H1 (cell line): ENCODE measurements at regions not wholly inside any gene's neighbourhood (a gene's known extent, or its start where the extent isn't known, plus 50 kb on each side); places are given as distances from the start of the nearest gene placed in this dataset.

Source experiments
- CTCF ChIA-PET: fragments of 300-600 bp; sonication (Branson Sonifier 250); formaldehyde crosslinking; loops from one replicate; lab custom pipeline; 2021; ENCODE audit not compliant: partially characterized antibody; lab: Charles Lee
- POLR2A ChIA-PET: fragments of 300-600 bp; sonication (Branson Sonifier 250); formaldehyde crosslinking; loops from one replicate; lab custom pipeline; 2021; ENCODE audit warnings: inconsistent platforms; ENCODE audit not compliant: partially characterized antibody; lab: Charles Lee
- DNase-seq, 2 experiments: peaks; one replicate each; pipeline versions ENCODE4 v3.0.0 to v3.0.0-alpha.2; 2010 to 2022; ENCODE audit warnings: low spot score in 2 of 2, low read depth in 1 of 2, mixed read lengths in 1 of 2
- FAIRE-seq: peaks from 2 replicates; lab custom pipeline; 2011; peaks lifted over from hg19 to GRCh38; lab: Jason Lieb, UNC
- H2AFZ ChIP-seq: 2 replicates; pipeline ENCODE4 v1.8.1; 2012; ENCODE audit warnings: low read length, inconsistent platforms
- H2AK5ac ChIP-seq: 2 replicates; pipeline ENCODE4 v1.6.1; 2013; ENCODE audit warnings: low read depth, low read length
- H2BK120ac ChIP-seq: replicated peaks from 2 replicates; pipeline ENCODE3; 2013; ENCODE audit warnings: low read depth, low read length, inconsistent platforms
- H2BK12ac ChIP-seq: 2 replicates; pipeline ENCODE4 v1.6.1; 2013; ENCODE audit warnings: low read depth, low read length
- H2BK15ac ChIP-seq: 2 replicates; pipeline ENCODE4 v1.6.1; 2013; ENCODE audit warnings: low read length
- H2BK20ac ChIP-seq: 2 replicates; pipeline ENCODE4 v1.6.1; 2013; ENCODE audit warnings: low read length
- H2BK5ac ChIP-seq: 2 replicates; pipeline ENCODE4 v1.6.1; 2013; ENCODE audit warnings: low read depth, low read length
- H3K14ac ChIP-seq: 2 replicates; pipeline ENCODE4 v1.6.1; 2013; ENCODE audit warnings: inconsistent platforms; ENCODE audit not compliant: insufficient read length
- H3K18ac ChIP-seq: 2 replicates; pipeline ENCODE4 v1.6.1; 2013; ENCODE audit warnings: low read length; ENCODE audit errors: extremely low read depth
- H3K23ac ChIP-seq: 2 replicates; pipeline ENCODE4 v1.6.1; 2013; ENCODE audit warnings: inconsistent platforms; ENCODE audit not compliant: insufficient read length
- H3K23me2 ChIP-seq: 2 replicates; pipeline ENCODE4 v1.6.1; 2013; ENCODE audit warnings: low read depth, low read length
- H3K27ac ChIP-seq: 2 replicates; pipeline ENCODE4 v1.6.1; 2011; ENCODE audit warnings: low read depth, low read length, inconsistent platforms
- H3K27me3 ChIP-seq, 4 experiments: replicated peaks in 1 of 4; 1 replicate in 1 of 4; 2 replicates in 3 of 4; pipeline versions ENCODE4 v1.6.1 to v1.8.1; 2011 to 2013; ENCODE audit warnings: low read length in 3 of 4, mild to moderate bottlenecking in 3 of 4, inconsistent platforms in 2 of 4, mixed read lengths in 2 of 4, moderate library complexity in 1 of 4; ENCODE audit not compliant: control insufficient read depth in 3 of 4, insufficient read depth in 3 of 4; ENCODE audit errors: extremely low read depth in 1 of 4
- H3K36me3 ChIP-seq, 4 experiments: 2 replicates each; pipeline versions ENCODE4 v1.6.1 to v1.8.1; 2011 to 2013; ENCODE audit warnings: mild to moderate bottlenecking in 4 of 4, low read length in 3 of 4, moderate library complexity in 2 of 4, control low read depth in 1 of 4, inconsistent platforms in 1 of 4; ENCODE audit not compliant: insufficient read depth in 4 of 4, control insufficient read depth in 2 of 4
- H3K4ac ChIP-seq: replicated peaks from 2 replicates; pipeline ENCODE3; 2013; ENCODE audit warnings: low read length, low read depth, mixed read lengths, inconsistent platforms; ENCODE audit not compliant: insufficient read length
- H3K4me1 ChIP-seq, 4 experiments: replicated peaks in 1 of 4; 1 replicate in 1 of 4; 2 replicates in 3 of 4; pipeline versions ENCODE4 v1.6.1 to v1.8.1; 2011 to 2013; ENCODE audit warnings: low read length in 3 of 4, inconsistent platforms in 2 of 4, mixed read lengths in 1 of 4; ENCODE audit not compliant: insufficient read depth in 4 of 4, control insufficient read depth in 3 of 4
- H3K4me2 ChIP-seq, 2 experiments: 2 replicates each; pipeline versions ENCODE4 v1.6.1 to v1.8.1; 2011 to 2013; ENCODE audit warnings: low read depth in 2 of 2, low read length in 2 of 2, control low read depth in 1 of 2, inconsistent platforms in 1 of 2, mild to moderate bottlenecking in 1 of 2; ENCODE audit not compliant: insufficient read depth in 1 of 2
- H3K4me3 ChIP-seq, 4 experiments: fragments of 200-600, 300-600 bp in 1 of 4; sonication (generic), shearing (Covaris generic), sonication (Bioruptor Twin) in 1 of 4; 2 replicates each; pipeline versions ENCODE4 v1.5.1 to v1.8.1; 2011 to 2016; ENCODE audit warnings: low read length in 4 of 4, low read depth in 3 of 4, control low read depth in 2 of 4, inconsistent platforms in 2 of 4, mild to moderate bottlenecking in 2 of 4, mixed read lengths in 1 of 4, moderate library complexity in 1 of 4; ENCODE audit not compliant: insufficient read depth in 2 of 4; ENCODE audit errors: extremely low read depth in 1 of 4
- H3K56ac ChIP-seq: replicated peaks from 2 replicates; pipeline ENCODE3; 2013; ENCODE audit warnings: low read depth, mild to moderate bottlenecking, mixed read lengths, low read length, inconsistent platforms; ENCODE audit not compliant: insufficient read length
- H3K79me1 ChIP-seq: 2 replicates; pipeline ENCODE4 v1.6.1; 2013; ENCODE audit warnings: low read depth, low read length, control low read depth
- H3K79me2 ChIP-seq, 2 experiments: 2 replicates each; pipeline versions ENCODE4 v1.6.1 to v1.8.1; 2012 to 2013; ENCODE audit warnings: low read length in 2 of 2, mild to moderate bottlenecking in 2 of 2, inconsistent platforms in 1 of 2; ENCODE audit not compliant: insufficient read depth in 2 of 2, control insufficient read depth in 1 of 2
- H3K9ac ChIP-seq, 4 experiments: replicated peaks in 1 of 4; 1 replicate in 1 of 4; 2 replicates in 3 of 4; pipeline versions ENCODE4 v1.6.1 to v1.8.1; 2011 to 2013; ENCODE audit warnings: low read depth in 3 of 4, low read length in 3 of 4, control low read depth in 2 of 4, mild to moderate bottlenecking in 2 of 4, moderate library complexity in 2 of 4, inconsistent platforms in 1 of 4; ENCODE audit errors: extremely low read depth in 1 of 4
- H3K9me3 ChIP-seq, 2 experiments: 2 replicates each; pipeline versions ENCODE4 v1.6.1 to v1.8.1; 2012 to 2013; ENCODE audit warnings: mild to moderate bottlenecking in 2 of 2, moderate library complexity in 2 of 2, control low read depth in 1 of 2, inconsistent platforms in 1 of 2, low read depth in 1 of 2, low read length in 1 of 2, mixed read lengths in 1 of 2; ENCODE audit not compliant: insufficient read depth in 2 of 2
- H4K20me1 ChIP-seq, 2 experiments: replicated peaks in 1 of 2; 2 replicates each; pipeline versions ENCODE3 to v1.8.1; 2011 to 2013; ENCODE audit warnings: inconsistent platforms in 2 of 2, low read length in 2 of 2, mild to moderate bottlenecking in 1 of 2; ENCODE audit not compliant: insufficient read depth in 2 of 2, control insufficient read depth in 1 of 2
- H4K5ac ChIP-seq: 2 replicates; pipeline ENCODE4 v1.6.1; 2013; ENCODE audit warnings: low read length, low read depth, mixed read lengths, inconsistent platforms; ENCODE audit not compliant: insufficient read length
- H4K8ac ChIP-seq: 2 replicates; pipeline ENCODE4 v1.8.0; 2013; ENCODE audit warnings: mild to moderate bottlenecking, moderate library complexity, low read length, inconsistent platforms; ENCODE audit not compliant: insufficient read depth; ENCODE audit errors: extremely low read depth
- H4K91ac ChIP-seq: replicated peaks from 2 replicates; pipeline ENCODE3; 2013; ENCODE audit warnings: low read length, mixed read lengths, inconsistent platforms; ENCODE audit not compliant: insufficient read length
- CHD1 ChIP-seq: IDR thresholded peaks from 2 replicates; pipeline ENCODE4 v1.6.1; 2012; ENCODE audit warnings: low read depth, low read length, improper control_type of control experiment
- CHD2 ChIP-seq: IDR thresholded peaks from 2 replicates; pipeline ENCODE4 v1.6.1; 2012; ENCODE audit warnings: low read length, improper control_type of control experiment
- GTF2F1 ChIP-seq: IDR thresholded peaks from 2 replicates; pipeline ENCODE4 v1.6.1; 2012; ENCODE audit warnings: low read depth, low read length, improper control_type of control experiment, borderline replicate concordance
- HDAC2 ChIP-seq, 2 experiments: fragments of 300-600 bp in 1 of 2; sonication (generic) in 1 of 2; IDR thresholded peaks; 2 replicates each; pipeline ENCODE4 v1.6.1; 2011 to 2012; ENCODE audit warnings: low read depth in 2 of 2, low read length in 2 of 2, mild to moderate bottlenecking in 2 of 2, moderate library complexity in 2 of 2, borderline replicate concordance in 1 of 2, inconsistent platforms in 1 of 2
- POLR2A ChIP-seq, 2 experiments: IDR thresholded peaks; 1 replicate in 1 of 2; 2 replicates in 1 of 2; pipeline ENCODE4 v1.6.1; 2011; ENCODE audit warnings: low read depth in 2 of 2, low read length in 2 of 2, mild to moderate bottlenecking in 2 of 2; ENCODE audit errors: control extremely low read depth in 1 of 2
- SIRT6 ChIP-seq: IDR thresholded peaks from one replicate; pipeline ENCODE4 v1.7.1; 2012; ENCODE audit warnings: low read length, inconsistent platforms
- TAF1 ChIP-seq: IDR thresholded peaks from 2 replicates; pipeline ENCODE4 v1.6.1; 2011; ENCODE audit warnings: mild to moderate bottlenecking, low read depth, low read length
- TAF7 ChIP-seq: optimal IDR thresholded peaks from 2 replicates; pipeline ENCODE3; 2011; ENCODE audit warnings: low read depth, mild to moderate bottlenecking, inconsistent platforms, low read length, moderate library complexity, borderline replicate concordance
- WGBS, 2 experiments: shearing (Covaris generic) in 1 of 2; methylation state at CpG; one replicate each; pipeline versions ENCODE4 v1.1.6 to v1.1.7; 2013 to 2015; ENCODE audit warnings: low lambda C conversion rate in 2 of 2, mixed read lengths in 2 of 2, inconsistent platforms in 1 of 2, low coverage in 1 of 2, missing lambda C conversion rate in 1 of 2; ENCODE audit not compliant: insufficient replicate concordance in 2 of 2, insufficient coverage in 1 of 2, insufficient read length in 1 of 2; ENCODE audit errors: extremely low coverage in 1 of 2, missing lambda C conversion rate in 1 of 2; 5-methylcytosine and 5-hydroxymethylcytosine counted together
- TF ChIP-seq, protein P1 (sequence below): IDR thresholded peaks from 2 replicates; pipeline ENCODE4 v1.6.1; 2012; ENCODE audit warnings: inconsistent platforms
- TF ChIP-seq, protein P2 (sequence below): IDR thresholded peaks from 2 replicates; pipeline ENCODE4 v1.6.1; 2012; ENCODE audit warnings: inconsistent platforms
- TF ChIP-seq, protein P3 (sequence below): IDR thresholded peaks from 2 replicates; pipeline ENCODE4 v1.6.1; 2012; ENCODE audit warnings: low read length, inconsistent platforms

DNA sequence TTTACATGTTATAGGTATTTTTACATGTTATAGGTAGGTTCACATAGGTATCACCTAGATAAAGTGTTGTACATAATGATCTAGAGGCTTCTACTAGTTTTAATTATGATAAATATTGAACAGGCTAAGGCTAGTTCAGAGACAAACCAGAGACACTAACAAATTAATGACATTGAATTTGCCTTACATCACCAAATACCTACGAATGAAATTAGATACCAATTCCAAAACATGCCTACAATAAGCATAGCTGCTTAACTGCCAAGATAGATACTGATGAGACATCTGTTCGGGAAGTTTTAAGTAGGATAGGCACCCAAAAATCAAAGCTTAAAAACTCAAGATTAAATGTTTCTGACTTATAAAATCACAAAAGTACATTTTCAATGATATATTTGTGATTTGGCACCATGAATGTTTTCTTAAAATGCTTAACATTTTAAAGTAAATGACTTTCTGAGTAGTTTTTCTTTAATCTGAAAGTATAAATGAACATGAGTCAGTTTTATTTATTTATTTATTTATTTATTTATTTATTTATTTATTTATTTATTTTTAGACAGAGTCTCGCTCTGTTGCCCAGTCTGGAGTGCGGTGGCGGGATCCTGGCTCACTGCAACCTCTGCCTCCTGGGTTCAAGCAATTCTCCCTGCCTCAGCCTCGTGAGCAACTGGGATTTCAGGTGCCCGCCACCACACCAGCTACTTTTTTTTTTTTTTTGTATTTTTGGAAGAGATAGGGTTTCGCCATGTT lies 703.1 kb upstream of the ARRDC3 start:
- Histone ChIP-seq H3K23me2 (no peaks in the 10 kb centered on the region), H3K9me3 (no peaks in the 10 kb centered on the region), H4K8ac (no peak overlapping the region), H4K91ac (no peak overlapping the region), H2AFZ (no peak overlapping the region), H3K4me1 (no peaks in the 10 kb centered on the region), H3K27me3 (no peaks in the 10 kb centered on the region), H3K27ac (no peak overlapping the region), H4K5ac (no peak overlapping the region), H3K4me3 (no peak overlapping the region), H2BK120ac (no peak overlapping the region), H4K20me1 (no peaks in the 10 kb centered on the region), H3K4ac (no peak overlapping the region), H2BK20ac (no peak overlapping the region), H3K79me1 (no peaks in the 10 kb centered on the region), H2BK15ac (no peak overlapping the region), H3K56ac (no peak overlapping the region), H3K23ac (no peak overlapping the region), H2BK12ac (no peak overlapping the region), H3K14ac (no peak overlapping the region), H2AK5ac (no peak overlapping the region), H3K18ac (no peak overlapping the region), H3K4me2 (no peak overlapping the region), H3K79me2 (no peaks in the 10 kb centered on the region), H3K36me3 (no peaks in the 10 kb centered on the region), H2BK5ac (no peak overlapping the region), H3K9ac (no peak overlapping the region)
- no peak for FAIRE-seq
- ChIA-PET POLR2A (no interaction called here), CTCF (interaction anchor here (0.6 kb wide), 1 partner anchor 852 kb away, joined by 3 read pairs; no protein-coding TSS in a partner anchor)
- 89% methylated on average over 5 of the region's 8 CpGs; no CpG with 5 or more reads in 1 of the 2 experiments for WGBS, 2 experiments
- no peak for DNase-seq
- TF ChIP-seq SIRT6 (no peak), POLR2A (IDR thresholded peaks at IDR 0.05; ENCODE audit: control extremely low read depth in 1 of 2, low read depth in 2 of 2, low read length in 2 of 2) (no peak), TAF1 (no peak), TAF7 (no peak), HDAC2 (IDR thresholded peaks at IDR 0.05; ENCODE audit: borderline replicate concordance in 1 of 2, low read depth in 2 of 2, low read length in 2 of 2) (no peak), CHD2 (no peak), CHD1 (no peak), GTF2F1 (no peak)
- TF ChIP-seq, protein P1, sequence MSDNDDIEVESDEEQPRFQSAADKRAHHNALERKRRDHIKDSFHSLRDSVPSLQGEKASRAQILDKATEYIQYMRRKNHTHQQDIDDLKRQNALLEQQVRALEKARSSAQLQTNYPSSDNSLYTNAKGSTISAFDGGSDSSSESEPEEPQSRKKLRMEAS = no peak
- TF ChIP-seq, protein P2, sequence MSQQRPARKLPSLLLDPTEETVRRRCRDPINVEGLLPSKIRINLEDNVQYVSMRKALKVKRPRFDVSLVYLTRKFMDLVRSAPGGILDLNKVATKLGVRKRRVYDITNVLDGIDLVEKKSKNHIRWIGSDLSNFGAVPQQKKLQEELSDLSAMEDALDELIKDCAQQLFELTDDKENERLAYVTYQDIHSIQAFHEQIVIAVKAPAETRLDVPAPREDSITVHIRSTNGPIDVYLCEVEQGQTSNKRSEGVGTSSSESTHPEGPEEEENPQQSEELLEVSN = no peak
- TF ChIP-seq, protein P3, sequence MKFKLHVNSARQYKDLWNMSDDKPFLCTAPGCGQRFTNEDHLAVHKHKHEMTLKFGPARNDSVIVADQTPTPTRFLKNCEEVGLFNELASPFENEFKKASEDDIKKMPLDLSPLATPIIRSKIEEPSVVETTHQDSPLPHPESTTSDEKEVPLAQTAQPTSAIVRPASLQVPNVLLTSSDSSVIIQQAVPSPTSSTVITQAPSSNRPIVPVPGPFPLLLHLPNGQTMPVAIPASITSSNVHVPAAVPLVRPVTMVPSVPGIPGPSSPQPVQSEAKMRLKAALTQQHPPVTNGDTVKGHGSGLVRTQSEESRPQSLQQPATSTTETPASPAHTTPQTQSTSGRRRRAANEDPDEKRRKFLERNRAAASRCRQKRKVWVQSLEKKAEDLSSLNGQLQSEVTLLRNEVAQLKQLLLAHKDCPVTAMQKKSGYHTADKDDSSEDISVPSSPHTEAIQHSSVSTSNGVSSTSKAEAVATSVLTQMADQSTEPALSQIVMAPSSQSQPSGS = no peak
